ENCODE measurements at regions not wholly inside any gene's neighbourhood (a gene's known extent, or its start where the extent isn't known, plus 50 kb on each side); places are given as distances from the start of the nearest gene placed in this dataset.

DNA sequence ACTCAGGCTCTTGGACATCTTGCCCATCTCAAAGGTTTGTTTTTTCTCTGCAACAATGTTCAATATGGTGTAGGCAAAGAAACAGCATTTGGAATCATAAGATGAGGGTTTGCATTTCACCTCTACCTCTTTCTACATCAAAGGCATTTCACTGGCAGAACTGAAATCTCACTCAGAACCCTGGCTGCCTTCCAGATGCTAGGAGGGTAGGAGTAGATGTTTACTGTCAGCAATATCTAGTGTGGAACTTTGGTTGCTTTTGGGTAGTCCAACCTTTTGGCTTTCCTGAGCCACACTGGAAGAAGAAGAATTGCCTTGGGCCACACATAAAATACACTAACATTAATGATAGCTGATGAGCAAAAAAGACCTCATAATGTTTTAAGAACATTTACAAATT is 297.0 kb upstream of the KLF3 start:
- no peak overlapping the region for H3K4me3 ChIP-seq (ENCODE audit: low read depth, low read length)
- TF ChIP-seq, protein P1, sequence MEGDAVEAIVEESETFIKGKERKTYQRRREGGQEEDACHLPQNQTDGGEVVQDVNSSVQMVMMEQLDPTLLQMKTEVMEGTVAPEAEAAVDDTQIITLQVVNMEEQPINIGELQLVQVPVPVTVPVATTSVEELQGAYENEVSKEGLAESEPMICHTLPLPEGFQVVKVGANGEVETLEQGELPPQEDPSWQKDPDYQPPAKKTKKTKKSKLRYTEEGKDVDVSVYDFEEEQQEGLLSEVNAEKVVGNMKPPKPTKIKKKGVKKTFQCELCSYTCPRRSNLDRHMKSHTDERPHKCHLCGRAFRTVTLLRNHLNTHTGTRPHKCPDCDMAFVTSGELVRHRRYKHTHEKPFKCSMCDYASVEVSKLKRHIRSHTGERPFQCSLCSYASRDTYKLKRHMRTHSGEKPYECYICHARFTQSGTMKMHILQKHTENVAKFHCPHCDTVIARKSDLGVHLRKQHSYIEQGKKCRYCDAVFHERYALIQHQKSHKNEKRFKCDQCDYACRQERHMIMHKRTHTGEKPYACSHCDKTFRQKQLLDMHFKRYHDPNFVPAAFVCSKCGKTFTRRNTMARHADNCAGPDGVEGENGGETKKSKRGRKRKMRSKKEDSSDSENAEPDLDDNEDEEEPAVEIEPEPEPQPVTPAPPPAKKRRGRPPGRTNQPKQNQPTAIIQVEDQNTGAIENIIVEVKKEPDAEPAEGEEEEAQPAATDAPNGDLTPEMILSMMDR (conservative IDR thresholded peaks at IDR 0.05; ENCODE audit: low read depth, low read length), result no peak

GRCh38 chr4:38367642-38368174 is 296.3 kb upstream of the KLF3 start:
- no peak for DNase-seq (ENCODE audit: low read depth)
- TF ChIP-seq, protein P1 (conservative IDR thresholded peaks at IDR 0.05; ENCODE audit: low read depth, low read length), result no peak
- H3K4me3 ChIP-seq (ENCODE audit: low read depth, low read length), result no peak overlapping the region

More for the DNA sequence above, 297.0 kb upstream of the KLF3 start:
- DNase-seq (ENCODE audit: low read depth), result no peak

DNA sequence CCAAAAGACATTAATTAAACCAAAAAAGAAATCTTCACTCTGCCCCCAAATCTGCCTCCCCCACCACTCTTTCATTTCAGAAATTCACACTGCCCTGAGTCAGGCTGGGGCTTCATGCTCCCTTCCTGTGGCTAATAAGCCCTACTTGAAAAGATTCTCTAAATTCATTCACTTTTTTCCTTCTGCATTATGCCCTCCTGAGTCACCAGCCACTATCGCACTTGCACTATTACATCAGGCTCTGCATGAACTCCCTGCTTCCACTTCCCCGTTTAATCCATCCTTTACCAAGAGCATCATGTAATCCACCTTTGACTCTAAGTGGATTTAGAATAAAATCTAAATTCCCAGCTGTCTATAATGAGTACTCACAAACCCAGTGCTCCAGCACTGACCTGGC is 295.4 kb upstream of the KLF3 start:
- no peak overlapping the region for H3K4me3 ChIP-seq (ENCODE audit: low read depth, low read length)
- TF ChIP-seq, protein P1 (conservative IDR thresholded peaks at IDR 0.05; ENCODE audit: low read depth, low read length), result no peak
- no peak for DNase-seq (ENCODE audit: low read depth)

- DNase-seq (ENCODE audit: low read depth), result no peak
- TF ChIP-seq, protein P1 (conservative IDR thresholded peaks at IDR 0.05; ENCODE audit: low read depth, low read length), result no peak
- H3K4me3 ChIP-seq (ENCODE audit: low read depth, low read length), result no peak overlapping the region
These were observed 292.6 kb upstream of the KLF3 start for GRCh38 chr4:38371391-38371851.

- no peak for DNase-seq (ENCODE audit: low read depth)
- no peak overlapping the region for H3K4me3 ChIP-seq (ENCODE audit: low read depth, low read length)
- TF ChIP-seq, protein P1 (conservative IDR thresholded peaks at IDR 0.05; ENCODE audit: low read depth, low read length), result no peak
These were observed 290.6 kb upstream of the KLF3 start for GRCh38 chr4:38373375-38373774.

GRCh38 chr4:38377195-38377594 is 286.8 kb upstream of the KLF3 start:
- no peak for DNase-seq (ENCODE audit: low read depth)
- no peak overlapping the region for H3K4me3 ChIP-seq (ENCODE audit: low read depth, low read length)
- TF ChIP-seq, protein P1 (conservative IDR thresholded peaks at IDR 0.05; ENCODE audit: low read depth, low read length), result no peak

DNA sequence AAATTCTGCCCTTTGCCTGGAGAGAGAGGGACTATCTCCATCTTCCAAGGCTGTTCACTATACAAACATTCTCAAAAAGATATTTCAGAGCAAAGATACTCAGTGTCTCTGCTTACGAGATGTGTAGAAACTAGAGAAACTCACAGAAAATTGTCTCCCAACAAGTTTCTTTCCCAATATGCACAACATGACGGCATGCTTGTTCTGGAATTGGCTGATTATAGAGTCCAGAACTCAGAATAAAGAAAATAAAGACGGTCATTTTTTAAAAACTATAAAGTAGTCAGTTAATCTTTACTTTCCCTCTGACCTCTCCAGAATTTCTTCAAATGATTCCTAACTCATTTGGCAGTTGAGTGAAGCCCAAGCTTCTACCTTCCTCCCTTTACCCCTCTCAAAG is 285.5 kb upstream of the KLF3 start:
- DNase-seq (ENCODE audit: low read depth), result no peak
- TF ChIP-seq, protein P1 (conservative IDR thresholded peaks at IDR 0.05; ENCODE audit: low read depth, low read length), result no peak
- no peak overlapping the region for H3K4me3 ChIP-seq (ENCODE audit: low read depth, low read length)
